ENCODE measurements at regions not wholly inside any gene's neighbourhood (a gene's known extent, or its start where the extent isn't known, plus 50 kb on each side); places are given as distances from the start of the nearest gene placed in this dataset.

GRCh38 chr15:35663956-35664355 is 118.0 kb upstream of the DPH6 start:
- DNase-seq, result no peak

DNA sequence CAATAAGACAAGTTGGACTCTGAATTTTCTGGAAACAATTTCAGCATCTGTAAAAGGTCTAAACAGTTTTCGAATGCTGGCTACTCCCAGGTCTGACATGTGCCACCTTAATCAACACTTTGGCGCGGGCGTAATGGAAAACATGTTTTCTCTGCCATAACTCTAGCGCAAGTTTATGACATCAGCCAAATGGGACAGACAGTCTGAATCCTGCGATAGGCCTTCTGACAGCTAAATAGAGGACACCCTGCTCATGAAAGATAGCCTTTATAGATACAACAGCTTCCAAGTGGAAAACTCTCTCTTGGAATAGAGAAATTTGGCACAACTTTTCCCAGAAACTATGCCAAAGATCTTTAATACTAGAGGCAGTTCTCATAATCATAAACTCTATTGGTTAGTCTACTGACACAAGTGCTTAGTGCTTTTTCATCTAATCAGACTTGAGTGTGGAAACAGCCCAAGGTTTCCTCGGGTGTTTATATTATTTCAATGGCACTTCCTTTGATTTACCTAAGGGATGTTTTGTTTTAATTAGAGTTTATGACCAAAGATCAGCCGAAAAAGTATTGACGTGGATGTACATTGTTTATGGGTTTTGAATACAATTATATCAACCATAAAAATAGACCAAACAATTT is 120.1 kb upstream of the DPH6 start:
- DNase-seq, result no peak

DNA sequence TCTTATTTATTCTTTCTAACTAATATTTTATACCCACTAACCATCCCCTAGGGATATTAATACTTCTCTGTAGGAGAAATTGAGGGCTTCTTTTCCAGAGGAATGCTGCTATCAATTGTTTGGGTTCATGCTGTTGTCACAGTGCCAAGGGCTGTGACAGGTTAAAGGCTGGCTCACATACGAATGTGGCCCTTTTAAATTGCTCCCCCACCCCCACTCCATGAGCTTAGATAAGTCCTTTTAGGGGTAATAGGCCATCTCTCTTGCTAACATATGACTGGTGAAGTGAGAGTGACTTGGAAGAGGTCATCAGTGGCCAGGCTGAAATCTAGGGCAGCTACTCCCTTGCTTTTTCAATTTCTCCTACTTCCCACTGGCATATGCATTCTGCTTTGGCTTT is 121.9 kb upstream of the DPH6 start:
- DNase-seq, result no peak

- DNase-seq, result no peak
Observed at GRCh38 chr15:35669021-35669420, 123.1 kb upstream of the DPH6 start.

DNA sequence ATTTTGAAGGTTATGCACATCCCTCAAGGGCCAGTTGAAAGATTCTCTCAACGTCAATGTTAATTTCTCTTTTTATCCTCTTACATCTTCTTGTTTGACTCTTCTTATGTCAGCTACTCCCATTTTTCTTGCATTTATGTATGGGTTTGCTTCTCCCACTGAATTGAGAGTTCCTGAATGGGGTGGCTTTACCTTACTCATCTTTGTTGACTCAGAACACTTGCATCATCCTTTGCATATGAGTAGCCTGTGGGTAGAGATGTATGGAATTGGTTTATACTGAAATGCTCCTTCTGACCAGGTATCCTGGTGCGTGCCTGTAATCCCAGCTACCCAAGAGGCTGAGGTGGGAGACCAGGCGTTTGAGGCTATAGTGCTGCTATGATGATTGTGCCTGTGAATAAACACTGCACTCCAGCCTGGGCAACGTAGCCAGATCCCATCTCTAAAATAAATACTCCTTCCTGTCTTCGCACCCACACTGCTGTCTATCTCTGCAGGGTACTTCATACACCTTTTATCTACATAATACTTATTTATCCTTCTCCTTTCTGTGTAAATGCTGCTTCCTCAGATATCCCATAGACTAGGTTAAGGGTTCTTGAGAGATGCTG is 123.6 kb upstream of the DPH6 start:
- DNase-seq, result no peak

DNA sequence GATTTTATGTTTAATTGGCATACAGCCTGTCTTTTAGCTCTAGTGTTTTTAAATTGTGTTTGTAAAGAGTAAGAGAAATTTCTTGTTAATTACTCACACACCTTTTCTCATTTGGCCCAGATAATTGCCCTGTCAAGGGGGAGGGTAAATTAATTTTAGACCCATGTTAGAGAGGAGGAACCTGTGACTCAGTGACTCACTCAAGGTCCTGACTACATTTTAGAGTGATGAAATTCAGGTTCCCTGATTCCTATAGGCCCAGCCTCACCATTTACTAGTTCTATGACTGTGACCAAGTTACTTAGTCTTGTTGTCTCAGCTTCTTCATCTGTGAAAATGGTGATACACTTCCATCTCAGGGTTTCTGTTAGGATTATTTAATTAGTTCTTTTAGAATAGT is 125.2 kb upstream of the DPH6 start:
- DNase-seq, result no peak

- no peak for DNase-seq
Observed at GRCh38 chr15:35671981-35672380, 126.0 kb upstream of the DPH6 start.

DNA sequence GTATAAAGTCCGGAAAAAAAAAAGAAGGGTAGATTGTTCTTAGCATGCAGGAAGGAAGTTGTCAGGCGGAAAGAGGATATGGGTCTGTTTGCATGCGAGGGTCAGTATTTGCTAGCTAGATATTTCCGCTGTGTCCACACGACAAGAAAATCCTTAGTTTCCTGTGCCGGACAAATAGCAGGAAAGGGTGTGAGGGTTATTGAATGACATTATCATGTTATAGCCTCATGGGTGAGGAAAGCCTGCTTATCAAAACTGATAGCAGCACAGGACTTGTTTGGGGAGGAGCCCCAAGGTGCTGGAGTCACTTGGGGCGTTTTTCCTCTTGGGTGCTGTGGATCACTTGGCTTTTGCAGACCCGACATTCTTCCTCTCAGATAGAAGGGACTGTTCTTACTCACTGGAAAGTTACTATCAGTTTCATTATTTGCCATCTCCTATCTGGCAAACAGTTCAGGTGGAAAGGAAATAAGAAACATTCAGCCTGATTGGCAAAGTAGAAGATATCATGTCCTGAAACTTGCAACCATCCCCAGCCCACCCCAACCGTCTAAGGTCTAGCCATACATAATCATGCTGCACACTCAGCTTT is 127.2 kb upstream of the DPH6 start:
- DNase-seq, result no peak

DNA sequence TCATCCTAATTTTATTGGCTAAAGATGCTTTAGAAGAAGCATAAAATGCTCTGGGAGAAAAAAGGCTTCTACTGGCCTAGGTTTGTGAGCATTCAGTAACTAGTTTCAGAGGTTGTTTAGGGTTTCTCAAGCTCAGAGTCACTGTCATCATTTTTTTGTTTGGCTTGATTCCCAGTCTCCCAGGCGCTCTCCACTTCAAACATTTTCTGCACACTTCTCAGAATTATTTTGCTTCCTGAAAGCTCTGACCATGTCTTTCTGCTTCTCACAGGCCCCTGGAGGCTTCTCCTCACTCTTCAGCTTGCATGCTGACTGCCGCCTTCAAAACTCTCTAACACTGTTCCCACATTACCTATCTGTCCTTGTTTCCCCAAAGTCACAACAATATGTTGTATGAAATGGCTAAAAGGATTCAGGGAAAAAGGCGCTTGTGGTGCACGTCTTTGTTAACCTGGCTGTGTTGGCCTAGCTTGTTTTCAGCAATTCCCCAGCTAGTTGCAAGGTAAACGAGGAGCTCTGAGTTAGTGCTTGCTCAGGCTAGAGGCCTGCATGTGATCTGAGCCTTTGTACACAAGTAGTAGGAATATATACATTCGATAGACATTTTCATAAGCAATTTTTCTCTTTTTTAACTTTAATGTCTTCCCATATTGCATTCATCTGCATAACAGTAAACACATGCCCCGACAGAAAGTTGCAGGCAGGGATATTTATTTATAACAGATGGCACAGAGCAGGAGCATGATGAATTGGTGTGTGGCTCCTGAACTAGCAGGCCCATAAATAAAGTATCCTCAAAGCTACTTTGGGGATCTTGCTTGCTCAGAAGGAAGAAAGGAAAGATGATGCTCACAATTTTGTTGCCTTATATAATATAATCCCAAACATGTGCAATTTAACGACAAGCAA is 129.2 kb upstream of the DPH6 start:
- no peak for DNase-seq

DNA sequence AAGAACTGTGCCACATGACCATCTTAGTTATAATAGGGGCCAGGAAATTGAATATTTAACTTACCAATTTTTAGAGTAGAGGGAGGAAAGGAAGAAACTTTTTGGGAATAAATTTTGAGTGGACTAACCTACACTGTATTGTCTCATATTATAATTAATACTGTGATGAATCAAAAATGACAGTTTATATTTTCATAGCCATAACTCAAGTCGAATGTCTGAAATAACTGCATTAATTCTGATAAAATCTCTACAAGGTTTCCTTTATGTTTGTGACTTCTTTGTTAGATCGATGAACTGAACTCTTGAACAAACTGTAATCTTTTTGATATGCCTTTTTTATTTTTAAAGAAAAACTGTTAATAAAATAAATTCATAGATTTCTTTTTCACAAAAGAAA is 132.8 kb upstream of the DPH6 start:
- no peak for DNase-seq

DNA sequence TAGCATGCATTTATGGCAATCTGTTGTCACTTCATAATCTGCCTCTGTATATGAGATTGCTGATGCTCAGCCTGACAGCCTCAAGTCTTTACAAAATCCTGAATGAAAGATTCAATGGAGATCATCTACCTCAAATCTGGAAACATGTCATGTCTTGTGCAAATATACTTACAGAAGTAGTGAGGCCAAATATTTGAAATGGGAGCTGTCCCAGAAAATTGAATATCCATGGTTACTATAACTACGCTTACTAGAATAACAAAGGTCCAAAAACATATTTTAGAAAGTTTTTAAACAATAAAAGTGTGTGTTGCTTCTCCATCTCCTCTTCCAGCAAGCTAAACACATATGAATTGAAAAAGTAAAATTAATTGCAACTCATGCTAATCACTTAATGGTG is 133.2 kb upstream of the DPH6 start:
- DNase-seq, result no peak

GRCh38 chr15:35680951-35681350 is 135.0 kb upstream of the DPH6 start:
- no peak for DNase-seq

- DNase-seq, result no peak
Observed at GRCh38 chr15:35686347-35686746, 140.4 kb upstream of the DPH6 start.

DNA sequence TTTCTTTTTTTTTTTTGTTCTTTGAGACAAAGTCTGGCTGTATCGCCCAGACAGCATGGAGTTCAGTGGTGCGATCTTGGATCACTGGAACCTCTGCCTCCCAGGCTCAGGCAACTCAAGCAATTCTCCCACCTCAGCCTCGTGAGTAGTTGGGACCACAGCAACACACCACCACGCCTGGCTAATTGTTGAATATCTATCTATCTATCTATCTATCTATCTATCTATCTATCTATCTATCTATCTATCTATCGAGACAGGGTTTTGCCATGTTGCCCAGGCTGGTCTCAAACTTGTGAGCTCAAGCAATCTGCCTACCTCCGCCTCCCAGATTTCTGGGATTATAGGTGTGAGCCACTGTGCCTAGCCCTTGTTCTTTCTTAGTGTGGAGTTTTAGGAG is 143.3 kb upstream of the DPH6 start:
- DNase-seq, result no peak

- no peak for DNase-seq
Observed at GRCh38 chr15:35690089-35690488, 144.1 kb upstream of the DPH6 start.

DNA sequence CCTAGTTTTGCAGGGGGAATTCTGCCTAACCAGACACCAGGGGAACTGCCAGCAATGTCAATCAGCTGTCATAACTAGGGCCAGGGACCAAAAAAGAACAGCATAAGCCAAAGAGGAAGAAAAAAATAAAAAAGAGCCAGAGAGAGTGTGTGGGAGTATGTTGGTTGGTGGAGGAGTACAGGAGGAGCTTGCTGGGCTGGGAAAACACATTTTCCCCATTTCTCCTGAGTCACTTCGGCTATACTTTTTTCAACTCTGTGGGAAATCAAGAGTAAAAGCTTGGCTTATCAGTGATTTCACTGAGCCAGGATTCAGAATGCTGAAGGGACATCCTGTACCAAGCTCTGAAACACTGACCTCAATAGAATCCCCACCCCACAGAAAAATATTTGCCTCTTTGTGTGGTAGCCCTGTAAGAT is 144.7 kb upstream of the DPH6 start:
- no peak for DNase-seq

DNA sequence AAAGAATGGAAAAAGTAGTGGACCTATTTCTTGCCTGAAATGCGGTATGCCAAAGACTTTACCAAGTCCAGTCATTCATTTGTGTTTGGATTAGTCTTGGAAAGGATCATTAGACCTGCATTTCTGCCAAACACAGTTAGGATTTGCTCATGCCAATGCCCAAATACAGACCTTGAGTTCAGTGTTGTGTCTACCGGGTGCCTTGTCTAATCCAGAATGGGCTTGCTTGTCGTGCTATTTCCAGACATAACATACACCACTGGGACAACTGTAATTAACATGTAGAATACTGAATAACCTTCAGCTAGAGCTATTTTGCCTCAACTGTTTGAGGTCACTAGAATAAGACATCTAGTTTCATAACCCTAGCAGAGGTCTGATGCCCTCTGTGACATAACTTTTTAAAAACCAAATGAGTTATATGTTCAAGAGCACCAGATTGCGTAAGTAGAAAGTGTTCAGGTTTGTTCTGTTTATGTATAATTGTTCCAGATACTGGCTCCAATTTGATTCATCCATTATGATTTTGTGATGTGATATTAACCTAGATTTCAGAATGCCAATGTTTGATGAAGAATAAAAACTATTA is 145.3 kb upstream of the DPH6 start:
- no peak for DNase-seq

DNA sequence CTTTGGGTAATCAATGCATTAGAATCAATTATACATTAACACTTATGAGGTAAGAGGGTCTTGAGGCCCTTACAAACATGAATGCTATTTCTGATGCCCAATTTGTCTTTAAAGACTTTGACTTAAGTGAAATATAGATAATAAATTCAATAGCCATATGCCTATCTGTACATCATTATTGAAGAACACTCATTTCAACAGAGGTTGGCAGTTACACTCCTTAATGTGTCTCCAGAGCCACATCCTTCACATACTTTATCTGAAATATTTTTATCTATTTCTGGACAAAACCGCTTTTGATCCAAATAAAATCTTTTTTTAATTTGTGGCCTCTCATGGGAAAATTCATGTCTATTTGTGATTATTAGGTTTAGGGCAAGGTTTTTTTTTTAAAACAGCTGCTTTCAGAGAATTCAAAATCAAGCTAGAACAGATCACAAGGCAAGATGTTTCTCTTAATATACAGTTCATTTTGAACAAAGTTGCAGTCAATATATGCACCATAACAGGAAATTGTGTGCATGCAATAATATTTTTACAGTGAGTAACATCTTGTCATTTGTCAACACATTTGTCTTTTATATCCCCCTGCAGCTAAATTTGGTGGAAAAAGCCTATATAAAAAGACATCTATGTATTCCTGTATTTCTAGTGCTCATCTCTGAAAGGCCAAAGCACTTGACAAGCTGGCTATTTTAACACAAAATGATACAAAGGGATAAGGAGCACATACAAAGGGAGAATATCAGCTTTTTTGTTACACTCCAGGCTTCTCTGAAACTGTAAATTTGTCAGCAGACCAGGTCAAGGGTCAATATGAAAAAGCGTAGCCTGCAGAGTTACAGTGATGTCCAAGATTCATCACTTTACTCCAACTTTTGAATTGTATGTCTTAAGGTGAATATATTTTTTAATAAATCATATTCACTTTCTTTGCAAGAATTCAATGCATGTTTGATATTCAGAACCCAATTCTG is 146.2 kb upstream of the DPH6 start:
- DNase-seq, result no peak

DNA sequence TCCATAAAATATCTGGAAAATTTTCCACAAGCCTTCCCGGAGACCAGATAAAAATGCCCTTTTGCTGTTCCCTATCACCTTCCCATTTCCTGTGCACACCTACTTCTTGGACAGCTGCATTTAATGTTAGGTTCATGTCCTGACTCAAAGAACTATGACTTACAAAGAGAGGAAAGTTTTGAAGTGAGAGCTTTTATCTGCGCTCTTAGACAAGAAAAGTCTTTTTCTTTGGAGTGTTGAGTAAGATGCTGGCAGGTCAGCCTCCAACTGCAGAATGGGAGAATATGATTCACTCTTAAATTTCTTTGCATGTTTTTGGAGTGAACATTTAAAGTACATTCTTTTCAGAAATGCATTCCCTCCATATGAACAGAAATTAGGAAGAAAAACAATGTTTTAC is 147.3 kb upstream of the DPH6 start:
- no peak for DNase-seq

GRCh38 chr15:35693886-35694285 is 147.9 kb upstream of the DPH6 start:
- no peak for DNase-seq

- no peak for DNase-seq
Observed at GRCh38 chr15:35695003-35695402, 149.0 kb upstream of the DPH6 start.

- DNase-seq, result no peak
Observed at GRCh38 chr15:35696767-35697231, 150.8 kb upstream of the DPH6 start.

Measured in CD4-positive, alpha-beta T cell treated with Interleukin-12 subunit alpha and Interleukin-12 subunit beta, for 1 hour (primary cell).